HL-60 (cell line): ENCODE measurements at regions not wholly inside any gene's neighbourhood (a gene's known extent, or its start where the extent isn't known, plus 50 kb on each side); places are given as distances from the start of the nearest gene placed in this dataset.

ENCODE experiments used
- DNase-seq, 2 experiments: peaks; one replicate each; pipeline ENCODE4 v3.0.0-alpha.2; 2010 to 2020; ENCODE audit warnings: low read depth in 1 of 2, low spot score in 1 of 2
- H3K27ac ChIP-seq: fragments of 250-450 bp; sonication (Bioruptor Pico); replicated peaks from 2 replicates; pipeline ENCODE4 v1.5.1; 2020; ENCODE audit warnings: mild to moderate bottlenecking, moderate library complexity
- H3K27me3 ChIP-seq: fragments of 250-450 bp; sonication (Bioruptor Pico); 2 replicates; pipeline ENCODE4 v1.5.1; 2021; ENCODE audit warnings: mild to moderate bottlenecking, moderate library complexity; ENCODE audit not compliant: insufficient read depth, poor library complexity, severe bottlenecking
- H3K4me3 ChIP-seq: replicated peaks from 2 replicates; pipeline ENCODE4 v1.5.1; 2011; ENCODE audit warnings: mild to moderate bottlenecking, control low read depth, low read length; ENCODE audit not compliant: insufficient read depth
- GABPA ChIP-seq: IDR thresholded peaks from 2 replicates; pipeline ENCODE4 v1.6.1; 2012; ENCODE audit warnings: low read depth
- POLR2AphosphoS5 ChIP-seq: IDR thresholded peaks from 2 replicates; pipeline ENCODE4 v1.6.1; 2012; ENCODE audit warnings: low read depth
- SPI1 ChIP-seq: IDR thresholded peaks from 2 replicates; pipeline ENCODE4 v1.6.1; 2012; ENCODE audit warnings: low read depth, mild to moderate bottlenecking, borderline replicate concordance
- TF ChIP-seq, protein P1 (sequence below): IDR thresholded peaks from one replicate; pipeline ENCODE4 v1.5.1; 2011; ENCODE audit warnings: low read length, control low read depth, inconsistent platforms; ENCODE audit not compliant: insufficient read depth
- TF ChIP-seq, protein P2 (sequence below): IDR thresholded peaks from 2 replicates; pipeline ENCODE4 v1.6.1; 2012; ENCODE audit warnings: low read depth; ENCODE audit not compliant: insufficient replicate concordance

DNA sequence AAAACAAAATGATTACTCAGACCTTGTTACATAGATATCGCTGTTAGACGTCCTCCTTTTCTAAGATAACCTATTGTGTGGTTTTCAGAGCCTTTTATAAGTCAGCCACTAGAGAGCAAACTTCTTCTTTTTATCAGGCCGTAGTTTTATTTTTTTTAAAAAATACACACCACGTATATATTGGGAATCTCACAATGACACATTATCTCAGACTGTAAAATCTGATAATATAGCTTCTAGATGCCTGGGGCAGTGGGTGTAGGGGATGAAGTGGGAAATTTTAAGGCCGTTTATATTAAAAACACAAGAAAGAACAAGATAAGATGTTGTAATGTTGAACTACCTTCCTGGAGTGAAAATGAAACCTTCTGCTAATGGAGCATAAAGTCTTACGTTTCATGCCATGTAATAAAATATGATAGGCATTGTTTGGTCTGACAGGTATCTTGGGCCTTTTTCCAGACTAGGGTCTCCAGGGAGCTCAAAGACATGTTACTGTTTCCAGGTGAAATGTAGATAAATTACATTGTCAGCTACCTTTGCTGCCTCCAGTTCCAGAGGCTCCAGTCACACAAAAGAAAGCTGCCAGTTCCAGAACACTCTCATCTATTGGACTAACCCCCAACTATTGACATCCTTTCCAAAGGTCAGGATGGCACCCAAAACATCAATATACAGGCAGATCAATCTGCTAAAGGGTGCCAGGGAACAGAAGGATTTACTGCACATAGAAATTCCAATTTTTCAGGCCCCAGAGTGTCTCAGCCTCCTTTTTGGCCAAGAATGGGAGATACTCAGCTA, 130.2 kb upstream of the AKIRIN2 start:
- Histone ChIP-seq H3K4me3 (peak overlapping the region; percentile 26), H3K27ac (no peak overlapping the region), H3K27me3 (no peaks in the 10 kb centered on the region)
- no peak for TF ChIP-seq GABPA
- no peak for TF ChIP-seq SPI1
- no peak for TF ChIP-seq POLR2AphosphoS5
- TF ChIP-seq, protein P1, sequence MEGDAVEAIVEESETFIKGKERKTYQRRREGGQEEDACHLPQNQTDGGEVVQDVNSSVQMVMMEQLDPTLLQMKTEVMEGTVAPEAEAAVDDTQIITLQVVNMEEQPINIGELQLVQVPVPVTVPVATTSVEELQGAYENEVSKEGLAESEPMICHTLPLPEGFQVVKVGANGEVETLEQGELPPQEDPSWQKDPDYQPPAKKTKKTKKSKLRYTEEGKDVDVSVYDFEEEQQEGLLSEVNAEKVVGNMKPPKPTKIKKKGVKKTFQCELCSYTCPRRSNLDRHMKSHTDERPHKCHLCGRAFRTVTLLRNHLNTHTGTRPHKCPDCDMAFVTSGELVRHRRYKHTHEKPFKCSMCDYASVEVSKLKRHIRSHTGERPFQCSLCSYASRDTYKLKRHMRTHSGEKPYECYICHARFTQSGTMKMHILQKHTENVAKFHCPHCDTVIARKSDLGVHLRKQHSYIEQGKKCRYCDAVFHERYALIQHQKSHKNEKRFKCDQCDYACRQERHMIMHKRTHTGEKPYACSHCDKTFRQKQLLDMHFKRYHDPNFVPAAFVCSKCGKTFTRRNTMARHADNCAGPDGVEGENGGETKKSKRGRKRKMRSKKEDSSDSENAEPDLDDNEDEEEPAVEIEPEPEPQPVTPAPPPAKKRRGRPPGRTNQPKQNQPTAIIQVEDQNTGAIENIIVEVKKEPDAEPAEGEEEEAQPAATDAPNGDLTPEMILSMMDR: no peak
- TF ChIP-seq, protein P2, sequence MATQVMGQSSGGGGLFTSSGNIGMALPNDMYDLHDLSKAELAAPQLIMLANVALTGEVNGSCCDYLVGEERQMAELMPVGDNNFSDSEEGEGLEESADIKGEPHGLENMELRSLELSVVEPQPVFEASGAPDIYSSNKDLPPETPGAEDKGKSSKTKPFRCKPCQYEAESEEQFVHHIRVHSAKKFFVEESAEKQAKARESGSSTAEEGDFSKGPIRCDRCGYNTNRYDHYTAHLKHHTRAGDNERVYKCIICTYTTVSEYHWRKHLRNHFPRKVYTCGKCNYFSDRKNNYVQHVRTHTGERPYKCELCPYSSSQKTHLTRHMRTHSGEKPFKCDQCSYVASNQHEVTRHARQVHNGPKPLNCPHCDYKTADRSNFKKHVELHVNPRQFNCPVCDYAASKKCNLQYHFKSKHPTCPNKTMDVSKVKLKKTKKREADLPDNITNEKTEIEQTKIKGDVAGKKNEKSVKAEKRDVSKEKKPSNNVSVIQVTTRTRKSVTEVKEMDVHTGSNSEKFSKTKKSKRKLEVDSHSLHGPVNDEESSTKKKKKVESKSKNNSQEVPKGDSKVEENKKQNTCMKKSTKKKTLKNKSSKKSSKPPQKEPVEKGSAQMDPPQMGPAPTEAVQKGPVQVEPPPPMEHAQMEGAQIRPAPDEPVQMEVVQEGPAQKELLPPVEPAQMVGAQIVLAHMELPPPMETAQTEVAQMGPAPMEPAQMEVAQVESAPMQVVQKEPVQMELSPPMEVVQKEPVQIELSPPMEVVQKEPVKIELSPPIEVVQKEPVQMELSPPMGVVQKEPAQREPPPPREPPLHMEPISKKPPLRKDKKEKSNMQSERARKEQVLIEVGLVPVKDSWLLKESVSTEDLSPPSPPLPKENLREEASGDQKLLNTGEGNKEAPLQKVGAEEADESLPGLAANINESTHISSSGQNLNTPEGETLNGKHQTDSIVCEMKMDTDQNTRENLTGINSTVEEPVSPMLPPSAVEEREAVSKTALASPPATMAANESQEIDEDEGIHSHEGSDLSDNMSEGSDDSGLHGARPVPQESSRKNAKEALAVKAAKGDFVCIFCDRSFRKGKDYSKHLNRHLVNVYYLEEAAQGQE: no peak
- DNase-seq: no peak

DNA sequence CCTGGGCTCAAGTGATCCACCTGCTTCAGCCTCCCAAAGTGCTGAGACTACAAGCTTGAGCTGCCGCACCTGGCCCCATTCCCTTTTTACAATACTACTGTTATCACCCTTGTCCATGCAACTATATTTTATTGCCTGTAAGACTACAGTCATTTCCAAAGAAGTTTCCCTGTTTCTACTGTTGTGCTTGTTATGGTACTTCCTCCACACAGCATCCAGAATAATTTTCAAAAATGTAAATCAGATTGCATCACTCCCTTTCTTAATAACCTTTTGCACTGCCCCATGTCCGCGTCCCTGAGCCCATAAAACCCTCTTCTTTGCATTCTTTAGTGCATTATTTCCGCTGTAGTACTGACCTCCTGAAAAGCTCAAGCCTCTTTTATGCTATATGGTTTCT, 128.9 kb upstream of the AKIRIN2 start:
- DNase-seq: no peak
- Histone ChIP-seq H3K4me3 (no peak overlapping the region), H3K27ac (no peak overlapping the region), H3K27me3 (no peaks in the 10 kb centered on the region)
- TF ChIP-seq, protein P2: no peak
- TF ChIP-seq POLR2AphosphoS5: no peak
- TF ChIP-seq, protein P1: no peak
- no peak for TF ChIP-seq SPI1
- TF ChIP-seq GABPA: no peak

DNA sequence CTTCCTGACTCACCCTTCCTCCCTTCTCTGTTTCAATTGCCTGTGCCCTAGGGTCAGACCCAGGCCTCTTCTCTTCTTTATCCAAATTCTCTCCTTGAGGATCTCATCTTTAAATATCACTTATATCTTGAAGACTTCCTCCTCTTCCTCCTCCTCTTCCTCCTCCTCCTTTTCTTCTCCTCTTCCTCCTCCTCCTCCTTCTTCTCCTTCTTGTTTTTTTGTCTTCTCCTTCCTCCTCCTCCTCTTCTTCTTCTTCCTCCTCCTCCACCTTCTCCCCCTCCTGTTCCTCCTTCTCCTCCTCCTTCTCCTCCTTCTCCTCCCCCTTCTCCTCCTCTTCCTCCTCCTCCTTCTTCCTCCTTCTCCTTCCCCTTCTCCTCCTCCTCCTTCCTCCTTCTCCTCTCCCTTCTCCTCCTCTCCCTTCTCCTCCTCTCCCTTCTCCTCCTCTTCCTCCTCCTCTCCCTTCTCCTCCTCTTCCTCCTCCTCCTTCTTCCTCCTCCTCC, 127.6 kb upstream of the AKIRIN2 start:
- H3K27ac ChIP-seq: no peak overlapping the region
- TF ChIP-seq, protein P2: no peak
- TF ChIP-seq, protein P1: no peak
- TF ChIP-seq SPI1 (no peak), POLR2AphosphoS5 (no peak), GABPA (no peak)
- H3K27me3 ChIP-seq: no peaks in the 10 kb centered on the region
- peak in 1 of 2 experiments; percentile 49 for DNase-seq
- H3K4me3 ChIP-seq: no peak overlapping the region
